IMR-90 (cell line): ENCODE measurements at regions not wholly inside any gene's neighbourhood (a gene's known extent, or its start where the extent isn't known, plus 50 kb on each side); places are given as distances from the start of the nearest gene placed in this dataset.

Experiments used
- ATAC-seq: fragments of 200-7000 bp; cut with Tn5 transposase; 2 replicates; pipeline ENCODE4 v1.9.1; 2020; ENCODE audit warnings: low read depth, mild to moderate bottlenecking, moderate library complexity
- BruUV-seq: library from RNA; stranded (reverse); fragments of 400-500 nt; replicated peaks from 2 replicates; lab custom pipeline; 2021; lab: Mats Ljungman, UMichigan
- CTCF ChIA-PET: fragments of 300-600 bp; formaldehyde crosslinking; extraction: SDS; loops from one replicate; lab custom pipeline; 2021; ENCODE audit warnings: antibody characterized with exemption; lab: Yijun Ruan, JAX
- POLR2A ChIA-PET: fragments of 300-600 bp; sonication (Branson Sonifier 250); formaldehyde crosslinking; loops from one replicate; lab custom pipeline; 2022; ENCODE audit warnings: antibody characterized with exemption; ENCODE audit not compliant: unreplicated experiment; lab: Charles Lee
- DNase-seq: peaks from one replicate; pipeline ENCODE4 v3.0.0; 2013
- H2AFZ ChIP-seq: replicated peaks from 2 replicates; pipeline ENCODE3; 2013; ENCODE audit warnings: low read length, mild to moderate bottlenecking; ENCODE audit not compliant: poor library complexity
- H2AK5ac ChIP-seq: 2 replicates; pipeline ENCODE4 v1.6.1; 2013; ENCODE audit warnings: low read depth, low read length, inconsistent platforms
- H2AK9ac ChIP-seq: replicated peaks from 2 replicates; pipeline ENCODE3; 2013; ENCODE audit warnings: mild to moderate bottlenecking, low read depth, low read length, moderate library complexity; ENCODE audit not compliant: poor library complexity
- H2BK120ac ChIP-seq: 2 replicates; pipeline ENCODE4 v1.6.1; 2013; ENCODE audit warnings: low read depth, low read length, inconsistent platforms
- H2BK15ac ChIP-seq: 3 replicates; pipeline ENCODE4 v1.6.1; 2013; ENCODE audit warnings: low read depth, low read length, inconsistent platforms
- H2BK20ac ChIP-seq: 2 replicates; pipeline ENCODE4 v1.6.1; 2013; ENCODE audit warnings: low read depth, mild to moderate bottlenecking, inconsistent platforms, low read length, moderate library complexity
- H2BK5ac ChIP-seq: 2 replicates; pipeline ENCODE4 v1.6.1; 2013; ENCODE audit warnings: mild to moderate bottlenecking, low read depth, low read length, inconsistent platforms; ENCODE audit not compliant: poor library complexity, severe bottlenecking
- H3K14ac ChIP-seq: replicated peaks from 2 replicates; pipeline ENCODE4 v1.6.1; 2013; ENCODE audit warnings: low read depth, low read length, inconsistent platforms
- H3K18ac ChIP-seq: 2 replicates; pipeline ENCODE4 v1.6.1; 2013; ENCODE audit warnings: low read depth, low read length, control low read depth
- H3K23ac ChIP-seq: 2 replicates; pipeline ENCODE4 v1.6.1; 2013; ENCODE audit warnings: low read depth, low read length, inconsistent platforms
- H3K27ac ChIP-seq: 2 replicates; pipeline ENCODE4 v1.5.1; 2013; ENCODE audit warnings: mild to moderate bottlenecking, control low read depth, low read length; ENCODE audit not compliant: insufficient read depth
- H3K27me3 ChIP-seq: 2 replicates; pipeline ENCODE4 v1.6.1; 2013; ENCODE audit warnings: low read length; ENCODE audit not compliant: control insufficient read depth, insufficient read depth
- H3K36me3 ChIP-seq: 2 replicates; pipeline ENCODE4 v1.6.1; 2013; ENCODE audit warnings: low read length, mixed read lengths; ENCODE audit not compliant: control insufficient read depth, insufficient read depth
- H3K4ac ChIP-seq: 2 replicates; pipeline ENCODE4 v1.6.1; 2013; ENCODE audit warnings: low read depth, low read length, inconsistent platforms
- H3K4me1 ChIP-seq: 2 replicates; pipeline ENCODE4 v1.6.1; 2013; ENCODE audit warnings: low read length, mixed read lengths; ENCODE audit not compliant: control insufficient read depth, insufficient read depth
- H3K4me2 ChIP-seq: 2 replicates; pipeline ENCODE4 v1.6.1; 2013; ENCODE audit warnings: low read depth, mild to moderate bottlenecking, control low read depth, low read length, moderate library complexity
- H3K4me3 ChIP-seq: 2 replicates; pipeline ENCODE4 v1.5.1; 2013; ENCODE audit warnings: low read depth, mild to moderate bottlenecking, control low read depth, low read length, moderate library complexity; ENCODE audit not compliant: insufficient read depth
- H3K56ac ChIP-seq: 2 replicates; pipeline ENCODE4 v1.6.1; 2013; ENCODE audit warnings: low read length, inconsistent platforms; ENCODE audit not compliant: insufficient read depth; ENCODE audit errors: extremely low read depth
- H3K79me1 ChIP-seq, 2 experiments: 2 replicates each; pipeline ENCODE4 v1.6.1; 2013; ENCODE audit warnings: low read length in 2 of 2, inconsistent platforms in 1 of 2, low read depth in 1 of 2
- H3K9ac ChIP-seq: 2 replicates; pipeline ENCODE4 v1.6.1; 2013; ENCODE audit warnings: low read depth, low read length, control low read depth
- H3K9me1 ChIP-seq: 2 replicates; pipeline ENCODE4 v1.6.1; 2013; ENCODE audit warnings: low read length, inconsistent platforms; ENCODE audit not compliant: insufficient read depth
- H3K9me3 ChIP-seq: 2 replicates; pipeline ENCODE4 v1.6.1; 2013; ENCODE audit warnings: low read length; ENCODE audit not compliant: control insufficient read depth, insufficient read depth
- H4K20me1 ChIP-seq: 2 replicates; pipeline ENCODE4 v1.6.1; 2013; ENCODE audit warnings: low read length, inconsistent platforms; ENCODE audit not compliant: insufficient read depth
- H4K5ac ChIP-seq: 2 replicates; pipeline ENCODE4 v1.6.1; 2013; ENCODE audit warnings: mild to moderate bottlenecking, low read depth, low read length, control low read depth
- H4K8ac ChIP-seq, 2 experiments: 2 replicates each; pipeline ENCODE4 v1.6.1; 2013; ENCODE audit warnings: low read depth in 2 of 2, low read length in 2 of 2, control low read depth in 1 of 2, inconsistent platforms in 1 of 2
- H4K91ac ChIP-seq: 2 replicates; pipeline ENCODE4 v1.6.1; 2013; ENCODE audit warnings: low read depth, low read length, inconsistent platforms; ENCODE audit not compliant: insufficient read depth
- BHLHE40 ChIP-seq: fragments of 150-350 bp; IDR thresholded peaks from 2 replicates; pipeline ENCODE4 v1.6.1; 2016; ENCODE audit warnings: mild to moderate bottlenecking, low read depth, low read length
- CEBPB ChIP-seq: IDR thresholded peaks from 2 replicates; pipeline ENCODE4 v1.6.1; 2012; ENCODE audit warnings: low read depth, low read length, improper control_type of control experiment
- CHD1 ChIP-seq: IDR thresholded peaks from 2 replicates; pipeline ENCODE4 v1.6.1; 2012; ENCODE audit warnings: low read depth, low read length, improper control_type of control experiment
- CTCF ChIP-seq: conservative IDR thresholded peaks from 2 replicates; pipeline ENCODE4 v1.5.1; 2012; ENCODE audit warnings: mild to moderate bottlenecking, low read depth, low read length, improper control_type of control experiment
- FOS ChIP-seq: fragments of 150-350 bp; IDR thresholded peaks from 2 replicates; pipeline ENCODE4 v1.6.1; 2016; ENCODE audit warnings: low read depth, low read length
- MAZ ChIP-seq: IDR thresholded peaks from 2 replicates; pipeline ENCODE4 v1.6.1; 2012; ENCODE audit warnings: low read depth, mild to moderate bottlenecking, low read length, improper control_type of control experiment, moderate library complexity, borderline replicate concordance
- NFE2L2 ChIP-seq: fragments of 150-350 bp; IDR thresholded peaks from 2 replicates; pipeline ENCODE4 v1.6.1; 2016; ENCODE audit warnings: low read depth, mild to moderate bottlenecking, low read length
- POLR2A ChIP-seq: IDR thresholded peaks from 2 replicates; pipeline ENCODE4 v1.6.1; 2012; ENCODE audit warnings: mild to moderate bottlenecking, low read depth, low read length
- RAD21 ChIP-seq: IDR thresholded peaks from 2 replicates; pipeline ENCODE4 v1.6.1; 2012; ENCODE audit warnings: low read length, improper control_type of control experiment
- RFX5 ChIP-seq: IDR thresholded peaks from 2 replicates; pipeline ENCODE4 v1.8.0; 2012; ENCODE audit warnings: low read depth, mild to moderate bottlenecking, low read length, moderate library complexity
- SMC3 ChIP-seq: fragments of 150-350 bp; IDR thresholded peaks from 2 replicates; pipeline ENCODE4 v1.6.1; 2016; ENCODE audit warnings: low read depth, mild to moderate bottlenecking, antibody characterized with exemption, low read length, moderate library complexity
- USF2 ChIP-seq: fragments of 150-350 bp; IDR thresholded peaks from 2 replicates; pipeline ENCODE4 v1.6.1; 2017; ENCODE audit warnings: mild to moderate bottlenecking, antibody characterized with exemption, low read length, low read depth
- WGBS, 2 experiments: methylation state at CpG; one replicate each; pipeline versions ENCODE4 v1.1.5 to v1.1.7; 2013; ENCODE audit warnings: missing lambda C conversion rate in 2 of 2; ENCODE audit not compliant: insufficient read length in 1 of 2; ENCODE audit errors: extremely low coverage in 2 of 2; 5-methylcytosine and 5-hydroxymethylcytosine counted together
- dilution Hi-C: fragments of 300-500 bp; cut with HindIII; formaldehyde crosslinking; loops from one replicate; pipeline ENCODE4 v1.14.3; 2018; ENCODE audit warnings: low sequenced_read_pairs; ENCODE audit not compliant: unreplicated experiment
- in situ Hi-C: fragments of 300-500 bp; cut with MboI; formaldehyde crosslinking; loops from 3 replicates; pipeline ENCODE4 v1.14.3; 2019; ENCODE audit warnings: low sequenced_read_pairs, inconsistent platforms, mixed read lengths
- intact Hi-C: fragments of 100-400 bp; cut with micrococcal nuclease; formaldehyde crosslinking; loops from 2 replicates; pipeline ENCODE4 v1.10.0; 2022
- TF ChIP-seq, protein P1 (sequence below): fragments of 150-350 bp; IDR thresholded peaks from 2 replicates; pipeline ENCODE4 v1.6.1; 2016; ENCODE audit warnings: low read depth, mild to moderate bottlenecking, low read length, moderate library complexity, borderline replicate concordance

DNA sequence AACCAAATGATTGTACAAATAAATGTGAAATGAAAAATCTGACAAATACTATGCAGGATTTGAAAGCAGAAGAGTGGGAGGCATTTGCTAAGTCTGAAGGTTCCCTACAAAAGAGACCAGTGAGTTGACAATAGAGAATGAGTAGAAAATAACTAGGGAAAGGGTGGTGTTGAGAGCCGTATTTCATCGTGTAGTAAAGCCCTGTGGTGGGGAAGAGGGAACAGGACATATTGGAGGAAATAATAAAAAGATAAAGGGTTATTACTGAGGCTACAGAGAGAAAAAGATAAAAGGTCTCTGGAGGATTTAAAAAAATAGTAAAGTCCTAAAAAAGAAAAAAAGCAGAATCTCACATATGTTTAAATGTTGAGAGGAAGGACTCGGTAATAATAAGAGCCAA is 268.8 kb downstream of the DUSP6 start:
- no peak overlapping the region for H2BK20ac ChIP-seq
- WGBS, 2 experiments: no CpG with 5 or more reads among the region's 3 CpGs
- no peak overlapping the region for H4K91ac ChIP-seq
- no peak overlapping the region for H2AFZ ChIP-seq
- H2BK120ac ChIP-seq: no peak overlapping the region
- H3K4me1 ChIP-seq: peaks cover 4% of the 10 kb centered on the region
- ChIA-PET POLR2A (no interaction called here), CTCF (no interaction called here)
- no peak overlapping the region for H4K8ac ChIP-seq
- DNase-seq (no peak), ATAC-seq (no peak)
- H3K4me2 ChIP-seq: no peak overlapping the region
- no peak overlapping the region for H2AK9ac ChIP-seq
- in situ Hi-C loops (no loop called here), dilution Hi-C loops (no loop called here), intact Hi-C loops (no loop called here)
- H3K36me3 ChIP-seq: no peaks in the 10 kb centered on the region
- H3K9ac ChIP-seq: no peak overlapping the region
- no peak overlapping the region for H3K56ac ChIP-seq
- no TSS peak for BruUV-seq
- no peak overlapping the region for H2BK15ac ChIP-seq
- H2BK5ac ChIP-seq: no peak overlapping the region
- H3K9me1 ChIP-seq: no peaks in the 10 kb centered on the region
- H3K27me3 ChIP-seq: no peaks in the 10 kb centered on the region
- no peak overlapping the region for H3K14ac ChIP-seq
- H3K4me3 ChIP-seq: no peak overlapping the region
- no peak overlapping the region for H3K18ac ChIP-seq
- H4K20me1 ChIP-seq: no peaks in the 10 kb centered on the region
- no peak overlapping the region for H3K27ac ChIP-seq
- H3K9me3 ChIP-seq: no peaks in the 10 kb centered on the region
- H3K23ac ChIP-seq: no peak overlapping the region
- no peak for TF ChIP-seq POLR2A
- no peak for TF ChIP-seq CTCF
- no peak for TF ChIP-seq FOS
- no peak for TF ChIP-seq BHLHE40
- no peak for TF ChIP-seq RFX5
- TF ChIP-seq CHD1: no peak
- TF ChIP-seq, protein P1, sequence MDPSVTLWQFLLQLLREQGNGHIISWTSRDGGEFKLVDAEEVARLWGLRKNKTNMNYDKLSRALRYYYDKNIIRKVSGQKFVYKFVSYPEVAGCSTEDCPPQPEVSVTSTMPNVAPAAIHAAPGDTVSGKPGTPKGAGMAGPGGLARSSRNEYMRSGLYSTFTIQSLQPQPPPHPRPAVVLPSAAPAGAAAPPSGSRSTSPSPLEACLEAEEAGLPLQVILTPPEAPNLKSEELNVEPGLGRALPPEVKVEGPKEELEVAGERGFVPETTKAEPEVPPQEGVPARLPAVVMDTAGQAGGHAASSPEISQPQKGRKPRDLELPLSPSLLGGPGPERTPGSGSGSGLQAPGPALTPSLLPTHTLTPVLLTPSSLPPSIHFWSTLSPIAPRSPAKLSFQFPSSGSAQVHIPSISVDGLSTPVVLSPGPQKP: no peak
- TF ChIP-seq RAD21: no peak
- no peak for TF ChIP-seq CEBPB
- no peak for TF ChIP-seq NFE2L2
- no peak for TF ChIP-seq SMC3
- no peak for TF ChIP-seq USF2
- TF ChIP-seq MAZ: no peak
- no peak overlapping the region for H3K4ac ChIP-seq
- H4K5ac ChIP-seq: no peak overlapping the region
- no peaks in the 10 kb centered on the region for H3K79me1 ChIP-seq
- H2AK5ac ChIP-seq: no peak overlapping the region
